Stomach (tissue), 8 donors: ENCODE measurements at regions not wholly inside any gene's neighbourhood (a gene's known extent, or its start where the extent isn't known, plus 50 kb on each side); places are given as distances from the start of the nearest gene placed in this dataset.
A peak's percentile ranks its signal among the peaks of the same experiment; 100 is the strongest.

Source experiments
- DNase-seq, 2 donors: peaks; one replicate each; pipeline versions ENCODE4 v3.0.0 to v3.0.0-alpha.2; 2013 to 2019
- H3K27ac ChIP-seq, 5 donors: fragments of 200-600 bp in 4 of 5; sonication (generic) in 4 of 5; one replicate each; pipeline ENCODE4 v1.5.1; 2013 to 2019; ENCODE audit warnings: mild to moderate bottlenecking in 1 of 5, moderate library complexity in 1 of 5
- H3K27me3 ChIP-seq, 3 donors: fragments of 200-600 bp; sonication (generic); one replicate each; pipeline ENCODE4 v1.5.1; 2017 to 2019; ENCODE audit warnings: mixed run types in 1 of 3
- H3K36me3 ChIP-seq, 4 donors: fragments of 200-600 bp; sonication (generic); 1 replicate in 3 of 4; 2 replicates in 1 of 4; pipeline ENCODE4 v1.5.1; 2016 to 2019
- H3K4me1 ChIP-seq, 4 donors: fragments of 200-600 bp; sonication (generic); one replicate each; pipeline ENCODE4 v1.5.1; 2016 to 2019
- H3K4me3 ChIP-seq, 4 donors: fragments of 200-600 bp; sonication (generic) in 3 of 4; one replicate each; pipeline ENCODE4 v1.5.1; 2016 to 2019; ENCODE audit warnings: mild to moderate bottlenecking in 1 of 4
- H3K9me3 ChIP-seq, 4 donors: fragments of 200-600 bp; sonication (generic); one replicate each; pipeline ENCODE4 v1.5.1; 2016 to 2019
- EP300 ChIP-seq: sonication (generic); formaldehyde crosslinking; IDR thresholded peaks from one replicate; pipeline ENCODE4 v1.6.1; 2017; ENCODE audit warnings: antibody characterized with exemption
- POLR2A ChIP-seq, 4 donors: fragments of 450-650 bp; IDR thresholded peaks; one replicate each; pipeline ENCODE4 v1.6.1; 2016; ENCODE audit warnings: antibody characterized with exemption in 4 of 4, control low read depth in 2 of 4, mild to moderate bottlenecking in 1 of 4, moderate library complexity in 1 of 4
- POLR2AphosphoS5 ChIP-seq, 3 donors: sonication (generic); formaldehyde crosslinking; IDR thresholded peaks; one replicate each; pipeline ENCODE4 v1.6.1; 2016; ENCODE audit warnings: antibody characterized with exemption in 3 of 3
- WGBS, 5 donors: extraction: QIAGEN DNeasy Blood & Tissue Kit in 3 of 5; methylation state at CpG; one replicate each; pipeline versions ENCODE4 v1.1.5 to v1.1.7; 2013 to 2018; 5-methylcytosine and 5-hydroxymethylcytosine counted together
- intact Hi-C: fragments of 100-400 bp; cut with DNase I; formaldehyde crosslinking; loops from one replicate; pipeline ENCODE4 v1.15.1; 2023; ENCODE audit warnings: low total_unique reads
- TF ChIP-seq, protein P1 (sequence below), 7 experiments: fragments of 450-650 bp in 4 of 7; fragments of 200-600 bp in 3 of 7; sonication (generic) in 3 of 7; IDR thresholded peaks; one replicate each; pipeline ENCODE4 v1.5.1; 2016 to 2019; ENCODE audit warnings: antibody characterized with exemption in 7 of 7, control low read depth in 2 of 7, mild to moderate bottlenecking in 1 of 7
- donor health status: healthy with polysubstance abuse.
- donor health status: Bipolar disorder and iron deficiency.
- donor health status: healthy.

DNA sequence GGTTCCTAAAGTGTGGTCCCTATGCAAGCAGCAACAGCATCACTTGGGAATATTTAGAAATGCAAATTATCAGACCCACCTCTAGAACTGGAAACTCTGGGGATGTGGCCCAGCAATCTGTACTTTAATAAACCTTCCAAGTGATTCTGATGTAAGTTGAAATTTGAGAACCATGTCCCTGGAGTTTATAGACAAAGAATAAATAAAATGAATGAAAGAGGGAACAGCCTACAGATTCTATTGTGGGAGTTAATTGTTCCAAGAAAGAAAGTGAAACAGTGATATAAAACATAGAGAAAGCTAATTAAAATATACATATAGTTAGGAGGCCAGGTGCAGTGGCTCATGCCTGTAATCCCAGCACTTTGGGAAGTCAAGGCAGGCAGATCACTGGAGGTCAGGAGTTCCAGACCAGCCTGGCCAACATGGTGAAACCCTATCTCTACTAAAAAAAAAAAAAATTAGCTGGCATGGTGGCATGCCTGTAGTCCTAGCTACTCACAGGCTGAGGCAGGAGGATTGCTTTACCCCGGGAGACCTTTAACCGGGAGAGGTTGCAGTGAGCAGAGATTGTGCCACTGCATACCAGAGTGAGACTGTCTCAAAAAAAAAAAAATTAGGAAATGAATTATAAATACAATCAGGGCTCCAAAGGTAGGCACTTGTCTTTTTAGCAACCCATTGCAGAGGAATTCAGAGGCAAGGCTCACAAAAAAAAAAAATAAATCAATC lies 507.5 kb downstream of the NAV3 start:
- Histone ChIP-seq H3K27me3 (no peaks in the 10 kb centered on the region), H3K27ac (no peak overlapping the region), H3K9me3 (peaks cover 0 to 4% (median 0%) of the 10 kb centered on the region in 4 donors)

DNA sequence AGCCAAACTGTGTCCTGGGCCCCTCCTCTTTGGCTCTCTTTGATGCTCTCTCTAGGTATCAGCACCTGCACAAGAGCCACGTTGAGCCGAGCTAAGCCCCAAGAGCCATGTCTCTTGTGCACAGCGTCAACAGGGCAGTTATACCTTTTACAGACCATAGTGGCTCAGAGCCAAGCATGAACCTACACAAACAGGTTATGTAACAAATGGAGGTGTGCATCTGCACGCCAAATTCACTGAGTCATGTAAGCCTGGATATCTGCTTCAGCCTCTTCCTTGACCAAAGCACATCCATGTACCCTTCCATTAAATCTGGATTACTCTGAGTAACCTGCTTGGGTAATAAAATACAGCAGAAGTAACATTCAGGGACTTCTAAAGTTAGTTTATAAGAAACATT lies 509.7 kb downstream of the NAV3 start:
- no peaks in the 10 kb centered on the region for H3K27me3 ChIP-seq
- intact Hi-C loops, result no loop called here

More for the DNA sequence above, 507.5 kb downstream of the NAV3 start:
- no peak for TF ChIP-seq EP300
- no peak for TF ChIP-seq POLR2AphosphoS5 (IDR thresholded peaks at IDR 0.05)
- TF ChIP-seq, protein P1, sequence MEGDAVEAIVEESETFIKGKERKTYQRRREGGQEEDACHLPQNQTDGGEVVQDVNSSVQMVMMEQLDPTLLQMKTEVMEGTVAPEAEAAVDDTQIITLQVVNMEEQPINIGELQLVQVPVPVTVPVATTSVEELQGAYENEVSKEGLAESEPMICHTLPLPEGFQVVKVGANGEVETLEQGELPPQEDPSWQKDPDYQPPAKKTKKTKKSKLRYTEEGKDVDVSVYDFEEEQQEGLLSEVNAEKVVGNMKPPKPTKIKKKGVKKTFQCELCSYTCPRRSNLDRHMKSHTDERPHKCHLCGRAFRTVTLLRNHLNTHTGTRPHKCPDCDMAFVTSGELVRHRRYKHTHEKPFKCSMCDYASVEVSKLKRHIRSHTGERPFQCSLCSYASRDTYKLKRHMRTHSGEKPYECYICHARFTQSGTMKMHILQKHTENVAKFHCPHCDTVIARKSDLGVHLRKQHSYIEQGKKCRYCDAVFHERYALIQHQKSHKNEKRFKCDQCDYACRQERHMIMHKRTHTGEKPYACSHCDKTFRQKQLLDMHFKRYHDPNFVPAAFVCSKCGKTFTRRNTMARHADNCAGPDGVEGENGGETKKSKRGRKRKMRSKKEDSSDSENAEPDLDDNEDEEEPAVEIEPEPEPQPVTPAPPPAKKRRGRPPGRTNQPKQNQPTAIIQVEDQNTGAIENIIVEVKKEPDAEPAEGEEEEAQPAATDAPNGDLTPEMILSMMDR (IDR thresholded peaks at IDR 0.05), result no peak
- TF ChIP-seq POLR2A (IDR thresholded peaks at IDR 0.05), result no peak
- no peak for DNase-seq
- intact Hi-C loops, result no loop called here
- Histone ChIP-seq H3K36me3 (no peaks in the 10 kb centered on the region), H3K4me3 (no peak overlapping the region), H3K4me1 (no peaks in the 10 kb centered on the region)
- WGBS, 5 donors, result 83 to 93% (median 91%) methylated on average over 2 of the region's 2 CpGs

DNA sequence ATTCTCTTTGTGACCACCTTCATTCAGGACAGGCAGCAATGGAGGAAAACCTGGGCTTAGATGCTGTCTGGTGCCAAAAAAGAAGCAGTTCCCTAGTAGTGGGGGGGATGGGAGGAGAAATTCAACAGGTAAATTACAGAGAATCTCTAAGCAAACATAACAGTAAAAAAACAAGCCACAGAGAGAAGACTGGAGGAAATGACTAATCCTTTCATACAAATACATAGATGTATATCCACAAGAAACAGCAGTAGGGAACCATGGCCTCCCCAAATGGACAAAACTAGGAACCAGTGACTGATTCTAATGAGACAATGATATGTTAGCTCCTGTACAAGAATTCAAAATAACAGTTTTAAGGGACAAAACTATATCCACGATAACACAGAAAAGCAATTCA lies 513.0 kb downstream of the NAV3 start:
- no peak overlapping the region for H3K4me3 ChIP-seq
- H3K36me3 ChIP-seq, result no peaks in the 10 kb centered on the region
- intact Hi-C loops, result no loop called here
- TF ChIP-seq POLR2A (IDR thresholded peaks at IDR 0.05) (no peak), POLR2AphosphoS5 (IDR thresholded peaks at IDR 0.05) (no peak), EP300 (no peak)
- TF ChIP-seq, protein P1 (IDR thresholded peaks at IDR 0.05), result no peak
- no peak overlapping the region for H3K27ac ChIP-seq
- H3K27me3 ChIP-seq, result no peaks in the 10 kb centered on the region
- peaks cover 0 to 23% (median 7%) of the 10 kb centered on the region in 4 donors for H3K9me3 ChIP-seq
- DNase-seq, result no peak
- WGBS, 5 donors, result 80 to 96% (median 93%) methylated on average over 1 of the region's 1 CpG
- H3K4me1 ChIP-seq, result no peaks in the 10 kb centered on the region

More for the DNA sequence above, 509.7 kb downstream of the NAV3 start:
- no peak overlapping the region for H3K27ac ChIP-seq
- WGBS, 5 donors, result 75 to 85% (median 83%) methylated on average over 4 of the region's 4 CpGs
- no peaks in the 10 kb centered on the region for H3K36me3 ChIP-seq
- no peaks in the 10 kb centered on the region for H3K4me1 ChIP-seq
- H3K9me3 ChIP-seq, result peaks cover 0 to 12% (median 0%) of the 10 kb centered on the region in 4 donors
- TF ChIP-seq EP300 (no peak), POLR2A (IDR thresholded peaks at IDR 0.05) (no peak), POLR2AphosphoS5 (IDR thresholded peaks at IDR 0.05) (no peak)
- no peak for DNase-seq
- no peak overlapping the region for H3K4me3 ChIP-seq

DNA sequence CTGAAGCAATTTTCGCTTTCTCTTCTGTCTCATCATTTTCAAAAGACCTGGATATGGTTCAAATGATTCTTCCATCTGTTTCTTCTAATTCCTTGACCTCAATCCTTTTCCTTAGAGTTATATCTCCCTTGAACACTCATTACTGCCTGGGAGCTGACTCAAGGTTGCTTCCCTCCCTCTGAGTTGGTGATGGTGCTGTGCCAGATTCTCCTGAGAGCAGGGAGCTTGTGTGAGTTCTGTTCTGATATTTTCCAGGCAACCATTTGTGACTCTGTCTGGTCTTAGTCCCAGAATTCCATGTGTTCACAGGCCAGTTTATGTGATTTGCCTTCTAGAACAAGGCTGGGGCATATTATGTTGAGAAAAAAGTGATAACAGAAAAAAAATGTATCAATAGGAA lies 505.1 kb upstream of the SYT1 start:
- DNase-seq, result peak in 1 of 2 donors; percentile 41
- Histone ChIP-seq H3K4me3 (no peak overlapping the region), H3K36me3 (no peaks in the 10 kb centered on the region), H3K4me1 (no peaks in the 10 kb centered on the region), H3K27me3 (no peaks in the 10 kb centered on the region), H3K27ac (no peak overlapping the region), H3K9me3 (no peaks in the 10 kb centered on the region)
- TF ChIP-seq POLR2AphosphoS5 (IDR thresholded peaks at IDR 0.05) (no peak), EP300 (no peak), POLR2A (IDR thresholded peaks at IDR 0.05) (no peak)
- TF ChIP-seq, protein P1 (IDR thresholded peaks at IDR 0.05), result no peak
- intact Hi-C loops, result no loop called here
- WGBS, 5 donors, result 46 to 70% (median 61%) methylated on average over 1 of the region's 1 CpG

DNA sequence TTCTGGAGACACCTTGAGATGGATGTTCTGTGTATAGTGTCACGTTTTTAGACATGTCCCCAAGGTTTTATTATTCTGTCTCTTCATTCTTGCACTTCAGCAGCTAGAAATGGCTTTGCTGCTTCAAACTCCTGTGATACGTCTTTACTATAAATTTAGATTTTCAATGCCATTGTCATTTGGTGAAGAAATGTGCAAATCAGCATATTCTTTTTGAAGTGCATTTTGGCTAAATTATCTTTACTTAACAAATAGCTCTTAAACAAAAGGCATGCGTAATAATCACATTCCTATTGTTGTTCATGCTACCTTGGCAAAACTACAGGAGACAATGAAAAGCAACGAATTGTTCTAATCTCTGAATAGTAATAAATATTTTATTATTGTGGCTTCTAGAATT lies 502.9 kb upstream of the SYT1 start:
- Histone ChIP-seq H3K36me3 (no peaks in the 10 kb centered on the region), H3K27ac (no peak overlapping the region), H3K27me3 (no peaks in the 10 kb centered on the region), H3K4me1 (no peaks in the 10 kb centered on the region), H3K4me3 (no peak overlapping the region), H3K9me3 (no peaks in the 10 kb centered on the region)
- intact Hi-C loops, result no loop called here
- no peak for DNase-seq
- no peak for TF ChIP-seq EP300
- no peak for TF ChIP-seq POLR2A (IDR thresholded peaks at IDR 0.05)
- TF ChIP-seq, protein P1 (IDR thresholded peaks at IDR 0.05), result no peak
- no peak for TF ChIP-seq POLR2AphosphoS5 (IDR thresholded peaks at IDR 0.05)
- WGBS, 5 donors, result 42 to 70% (median 68%) methylated on average over 4 of the region's 4 CpGs
